COR-L47 (cell line): ENCODE measurements at regions not wholly inside any gene's neighbourhood (a gene's known extent, or its start where the extent isn't known, plus 50 kb on each side); places are given as distances from the start of the nearest gene placed in this dataset.
"Not testable (repeated sequence)": the region's sequence is repeated elsewhere in the genome, so short reads cannot be mapped to it uniquely, and the experiment has no call there.

Experiments used
- DNase-seq: peaks from one replicate; lab custom pipeline; 2025; lab: John Stamatoyannopoulos, UW

- DNase-seq: no peak
These were observed 487.0 kb downstream of the CD109 start for GRCh38 chr6:74182992-74183391.

- DNase-seq: no peak
These were observed 485.5 kb downstream of the CD109 start for GRCh38 chr6:74181471-74181870.

- DNase-seq: no peak
These were observed 481.5 kb downstream of the CD109 start for GRCh38 chr6:74177506-74177905.

- DNase-seq: not testable (repeated sequence)
These were observed 474.5 kb downstream of the CD109 start for GRCh38 chr6:74170550-74170949.

- DNase-seq: no peak
These were observed 474.1 kb downstream of the CD109 start for GRCh38 chr6:74170118-74170517.

- DNase-seq: no peak
These were observed 472.0 kb downstream of the CD109 start for GRCh38 chr6:74167976-74168375.

- no peak for DNase-seq
These were observed 471.5 kb downstream of the CD109 start for GRCh38 chr6:74167511-74167910.

- no peak for DNase-seq
These were observed 470.8 kb downstream of the CD109 start for GRCh38 chr6:74166849-74167248.

GRCh38 chr6:74161380-74161779 is 465.4 kb downstream of the CD109 start:
- DNase-seq: no peak

- no peak for DNase-seq
These were observed 456.2 kb downstream of the CD109 start for GRCh38 chr6:74152096-74152675.

- no peak for DNase-seq
These were observed 449.9 kb downstream of the CD109 start for GRCh38 chr6:74145931-74146330.

- DNase-seq: no peak
These were observed 441.9 kb downstream of the CD109 start for GRCh38 chr6:74137911-74138310.

- DNase-seq: no peak
These were observed 438.3 kb downstream of the CD109 start for GRCh38 chr6:74134327-74134726.

- DNase-seq: no peak
These were observed 437.1 kb downstream of the CD109 start for GRCh38 chr6:74133073-74133472.

- no peak for DNase-seq
These were observed 434.6 kb downstream of the CD109 start for GRCh38 chr6:74130641-74131040.

GRCh38 chr6:74128536-74128935 is 432.5 kb downstream of the CD109 start:
- no peak for DNase-seq

GRCh38 chr6:74117113-74117512 is 421.1 kb downstream of the CD109 start:
- no peak for DNase-seq

- DNase-seq: no peak
These were observed 419.7 kb downstream of the CD109 start for GRCh38 chr6:74115674-74116073.

- DNase-seq: no peak
These were observed 418.4 kb downstream of the CD109 start for GRCh38 chr6:74114428-74114827.

- DNase-seq: no peak
These were observed 417.9 kb downstream of the CD109 start for GRCh38 chr6:74113901-74114300.

- DNase-seq: no peak
These were observed 407.4 kb downstream of the CD109 start for GRCh38 chr6:74103417-74103816.

GRCh38 chr6:74100719-74101287 is 404.8 kb downstream of the CD109 start:
- no peak for DNase-seq

GRCh38 chr6:74096329-74096728 is 400.3 kb downstream of the CD109 start:
- no peak for DNase-seq

GRCh38 chr6:74093361-74093760 is 397.4 kb downstream of the CD109 start:
- DNase-seq: no peak
